Testis (tissue), 2 donors: ENCODE measurements at regions not wholly inside any gene's neighbourhood (a gene's known extent, or its start where the extent isn't known, plus 50 kb on each side); places are given as distances from the start of the nearest gene placed in this dataset.

ENCODE experiments used
- POLR2A ChIP-seq: fragments of 450-650 bp; IDR thresholded peaks from one replicate; pipeline ENCODE4 v1.6.1; 2017; ENCODE audit warnings: antibody characterized with exemption, mild to moderate bottlenecking, moderate library complexity
- TF ChIP-seq, protein P1 (sequence below), 3 experiments: fragments of 450-650 bp in 2 of 3; fragments of 200-600 bp in 1 of 3; sonication (generic) in 1 of 3; IDR thresholded peaks; one replicate each; pipeline ENCODE4 v1.5.1; 2016 to 2019; ENCODE audit warnings: antibody characterized with exemption in 3 of 3, mild to moderate bottlenecking in 2 of 3, moderate library complexity in 1 of 3

DNA sequence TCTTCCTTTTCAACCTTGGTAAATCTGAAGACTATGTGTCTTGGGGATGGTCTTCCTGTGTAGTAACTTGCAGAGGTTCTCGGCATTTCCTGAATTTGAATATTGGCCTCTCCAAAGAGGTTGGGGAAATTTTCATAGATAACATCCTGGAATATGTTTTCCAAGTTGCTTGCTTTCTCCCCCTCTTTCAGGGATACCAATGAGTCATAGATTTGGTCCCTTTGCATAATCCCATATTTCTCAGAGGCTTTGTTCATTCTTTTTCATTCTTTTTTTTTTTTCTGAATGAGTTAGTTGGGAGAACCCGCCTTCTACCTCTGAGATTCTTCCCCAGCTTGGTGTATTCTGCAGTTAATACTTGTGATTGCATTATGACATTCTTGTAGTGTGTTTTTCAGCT, 549.2 kb upstream of the AMOT start:
- TF ChIP-seq, protein P1, sequence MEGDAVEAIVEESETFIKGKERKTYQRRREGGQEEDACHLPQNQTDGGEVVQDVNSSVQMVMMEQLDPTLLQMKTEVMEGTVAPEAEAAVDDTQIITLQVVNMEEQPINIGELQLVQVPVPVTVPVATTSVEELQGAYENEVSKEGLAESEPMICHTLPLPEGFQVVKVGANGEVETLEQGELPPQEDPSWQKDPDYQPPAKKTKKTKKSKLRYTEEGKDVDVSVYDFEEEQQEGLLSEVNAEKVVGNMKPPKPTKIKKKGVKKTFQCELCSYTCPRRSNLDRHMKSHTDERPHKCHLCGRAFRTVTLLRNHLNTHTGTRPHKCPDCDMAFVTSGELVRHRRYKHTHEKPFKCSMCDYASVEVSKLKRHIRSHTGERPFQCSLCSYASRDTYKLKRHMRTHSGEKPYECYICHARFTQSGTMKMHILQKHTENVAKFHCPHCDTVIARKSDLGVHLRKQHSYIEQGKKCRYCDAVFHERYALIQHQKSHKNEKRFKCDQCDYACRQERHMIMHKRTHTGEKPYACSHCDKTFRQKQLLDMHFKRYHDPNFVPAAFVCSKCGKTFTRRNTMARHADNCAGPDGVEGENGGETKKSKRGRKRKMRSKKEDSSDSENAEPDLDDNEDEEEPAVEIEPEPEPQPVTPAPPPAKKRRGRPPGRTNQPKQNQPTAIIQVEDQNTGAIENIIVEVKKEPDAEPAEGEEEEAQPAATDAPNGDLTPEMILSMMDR (IDR thresholded peaks at IDR 0.05) = no peak
- TF ChIP-seq POLR2A = no peak
